ENCODE measurements at regions not wholly inside any gene's neighbourhood (a gene's known extent, or its start where the extent isn't known, plus 50 kb on each side); places are given as distances from the start of the nearest gene placed in this dataset.

GRCh38 chr10:27446091-27446918 is 57.8 kb upstream of the RAB18 start:
- H3K4me1 Mint-ChIP-seq (ENCODE audit: low read depth) = peaks cover 7% of the 10 kb centered on the region
- H3K9me3 Mint-ChIP-seq (ENCODE audit: low read depth) = no peaks in the 10 kb centered on the region
- no peak overlapping the region for H3K4me3 Mint-ChIP-seq (ENCODE audit: unreplicated experiment)
- no peak for DNase-seq (ENCODE audit: low spot score)
- peaks cover 2% of the 10 kb centered on the region for H3K27me3 Mint-ChIP-seq (ENCODE audit: low read depth)
- TF ChIP-seq CTCF (IDR thresholded peaks at IDR 0.05) = peak; percentile 82
- no peaks in the 10 kb centered on the region for H3K36me3 Mint-ChIP-seq (ENCODE audit: low read depth)
- no peak overlapping the region for H3K27ac Mint-ChIP-seq (ENCODE audit: unreplicated experiment)

GRCh38 chr10:27445070-27445469 is 59.0 kb upstream of the RAB18 start:
- H3K4me3 Mint-ChIP-seq (ENCODE audit: unreplicated experiment) = no peak overlapping the region
- peaks cover 9% of the 10 kb centered on the region for H3K27me3 Mint-ChIP-seq (ENCODE audit: low read depth)
- no peak overlapping the region for H3K27ac Mint-ChIP-seq (ENCODE audit: unreplicated experiment)
- no peak for TF ChIP-seq CTCF (IDR thresholded peaks at IDR 0.05)
- no peaks in the 10 kb centered on the region for H3K9me3 Mint-ChIP-seq (ENCODE audit: low read depth)
- peaks cover 7% of the 10 kb centered on the region for H3K4me1 Mint-ChIP-seq (ENCODE audit: low read depth)
- no peaks in the 10 kb centered on the region for H3K36me3 Mint-ChIP-seq (ENCODE audit: low read depth)
- no peak for DNase-seq (ENCODE audit: low spot score)

GRCh38 chr10:27440478-27440877 is 63.6 kb upstream of the RAB18 start:
- TF ChIP-seq CTCF (IDR thresholded peaks at IDR 0.05) = no peak
- no peak for DNase-seq (ENCODE audit: low spot score)
- Mint-ChIP-seq H3K36me3 (ENCODE audit: low read depth) (no peaks in the 10 kb centered on the region), H3K27me3 (ENCODE audit: low read depth) (peaks cover 21% of the 10 kb centered on the region), H3K4me3 (ENCODE audit: unreplicated experiment) (no peak overlapping the region), H3K4me1 (ENCODE audit: low read depth) (no peaks in the 10 kb centered on the region), H3K9me3 (ENCODE audit: low read depth) (no peaks in the 10 kb centered on the region), H3K27ac (ENCODE audit: unreplicated experiment) (no peak overlapping the region)

- Mint-ChIP-seq H3K4me1 (ENCODE audit: low read depth) (no peaks in the 10 kb centered on the region), H3K36me3 (ENCODE audit: low read depth) (no peaks in the 10 kb centered on the region), H3K27me3 (ENCODE audit: low read depth) (peaks cover 23% of the 10 kb centered on the region), H3K9me3 (ENCODE audit: low read depth) (no peaks in the 10 kb centered on the region), H3K27ac (ENCODE audit: unreplicated experiment) (no peak overlapping the region), H3K4me3 (ENCODE audit: unreplicated experiment) (no peak overlapping the region)
- TF ChIP-seq CTCF (IDR thresholded peaks at IDR 0.05) = no peak
- no peak for DNase-seq (ENCODE audit: low spot score)
Observed at GRCh38 chr10:27440021-27440420, 64.1 kb upstream of the RAB18 start.

GRCh38 chr10:27439101-27439500 is 65.0 kb upstream of the RAB18 start:
- Mint-ChIP-seq H3K4me3 (ENCODE audit: unreplicated experiment) (no peak overlapping the region), H3K36me3 (ENCODE audit: low read depth) (no peaks in the 10 kb centered on the region), H3K27me3 (ENCODE audit: low read depth) (peaks cover 23% of the 10 kb centered on the region), H3K9me3 (ENCODE audit: low read depth) (no peaks in the 10 kb centered on the region), H3K4me1 (ENCODE audit: low read depth) (no peaks in the 10 kb centered on the region), H3K27ac (ENCODE audit: unreplicated experiment) (no peak overlapping the region)
- TF ChIP-seq CTCF (IDR thresholded peaks at IDR 0.05) = no peak
- no peak for DNase-seq (ENCODE audit: low spot score)
